CD4-positive, alpha-beta T cell (primary cell): ENCODE measurements at regions not wholly inside any gene's neighbourhood (a gene's known extent, or its start where the extent isn't known, plus 50 kb on each side); places are given as distances from the start of the nearest gene placed in this dataset.
"Not testable (repeated sequence)": the region's sequence is repeated elsewhere in the genome, so short reads cannot be mapped to it uniquely, and the experiment has no call there.

Experiments used
- ATAC-seq: fragments of 200-7000 bp; cut with Tn5 transposase; one replicate; pipeline ENCODE4 v1.10.0; 2022; ENCODE audit warnings: mild to moderate bottlenecking; ENCODE audit not compliant: poor library complexity
- CTCF ChIA-PET: fragments of 350-600 bp; sonication (Branson Sonifier 250); formaldehyde crosslinking; loops from one replicate; lab custom pipeline; 2021; ENCODE audit warnings: antibody characterized with exemption, inconsistent platforms; lab: Charles Lee
- POLR2A ChIA-PET: fragments of 350-600 bp; sonication (Branson Sonifier 250); formaldehyde crosslinking; loops from one replicate; lab custom pipeline; 2021; ENCODE audit warnings: antibody characterized with exemption, inconsistent platforms; lab: Charles Lee
- DNase-seq, 14 experiments: peaks; one replicate each; pipeline ENCODE4 v3.0.0-alpha.2; 2013 to 2020; ENCODE audit warnings: mixed read lengths in 2 of 14
- H3K27ac ChIP-seq, 2 donors: one replicate each; pipeline versions ENCODE4 v1.5.1 to v1.7.0; 2013; ENCODE audit warnings: low read length in 2 of 2, low read depth in 1 of 2, mild to moderate bottlenecking in 1 of 2
- H3K27me3 ChIP-seq, 2 experiments: 1 replicate in 1 of 2; 2 replicates in 1 of 2; pipeline versions ENCODE4 v1.6.1 to v1.7.0; 2013; ENCODE audit warnings: low read length in 2 of 2, control low read depth in 1 of 2, mild to moderate bottlenecking in 1 of 2, moderate library complexity in 1 of 2; ENCODE audit not compliant: insufficient read depth in 2 of 2, control insufficient read depth in 1 of 2
- H3K36me3 ChIP-seq: one replicate; pipeline ENCODE4 v1.6.1; 2013; ENCODE audit warnings: low read length, control low read depth; ENCODE audit not compliant: insufficient read depth
- H3K4me1 ChIP-seq: one replicate; pipeline ENCODE4 v1.6.1; 2013; ENCODE audit warnings: low read length, control low read depth; ENCODE audit not compliant: insufficient read depth
- H3K4me3 ChIP-seq: one replicate; pipeline ENCODE4 v1.5.1; 2013; ENCODE audit warnings: mild to moderate bottlenecking, low read length, moderate library complexity
- H3K9me3 ChIP-seq, 2 experiments: 1 replicate in 1 of 2; 2 replicates in 1 of 2; pipeline versions ENCODE4 v1.6.1 to v1.7.0; 2013; ENCODE audit warnings: low read length in 2 of 2, mild to moderate bottlenecking in 2 of 2, control low read depth in 1 of 2, moderate library complexity in 1 of 2; ENCODE audit not compliant: control insufficient read depth in 1 of 2, insufficient read depth in 1 of 2
- H3K27ac Mint-ChIP-seq: one replicate; pipeline ENCODE4 v1.8.0; 2020; ENCODE audit warnings: mixed read lengths
- H3K27me3 Mint-ChIP-seq: one replicate; pipeline ENCODE4 v1.8.0; 2021; ENCODE audit warnings: mixed read lengths
- H3K36me3 Mint-ChIP-seq: one replicate; pipeline ENCODE4 v1.8.0; 2021; ENCODE audit warnings: low read depth, mixed read lengths
- H3K4me1 Mint-ChIP-seq: one replicate; pipeline ENCODE4 v1.8.0; 2021; ENCODE audit warnings: low read depth, mixed read lengths
- H3K4me3 Mint-ChIP-seq: one replicate; pipeline ENCODE4 v1.8.0; 2020; ENCODE audit warnings: mild to moderate bottlenecking, mixed read lengths
- H3K9me3 Mint-ChIP-seq: one replicate; pipeline ENCODE4 v1.8.0; 2020; ENCODE audit warnings: mixed read lengths
- intact Hi-C, 2 experiments: fragments of 100-400 bp; cut with DNase I in 1 of 2; cut with micrococcal nuclease in 1 of 2; formaldehyde crosslinking; loops; one replicate each; pipeline versions ENCODE4 v1.15.1 to v1.9.0; 2023 to 2025; cut with DNase I, micrococcal nuclease
- TF ChIP-seq, protein P1 (sequence below): fragments of 200-600 bp; IDR thresholded peaks from one replicate; pipeline ENCODE4 v1.8.0; 2022; ENCODE audit warnings: antibody characterized with exemption, mild to moderate bottlenecking

DNA sequence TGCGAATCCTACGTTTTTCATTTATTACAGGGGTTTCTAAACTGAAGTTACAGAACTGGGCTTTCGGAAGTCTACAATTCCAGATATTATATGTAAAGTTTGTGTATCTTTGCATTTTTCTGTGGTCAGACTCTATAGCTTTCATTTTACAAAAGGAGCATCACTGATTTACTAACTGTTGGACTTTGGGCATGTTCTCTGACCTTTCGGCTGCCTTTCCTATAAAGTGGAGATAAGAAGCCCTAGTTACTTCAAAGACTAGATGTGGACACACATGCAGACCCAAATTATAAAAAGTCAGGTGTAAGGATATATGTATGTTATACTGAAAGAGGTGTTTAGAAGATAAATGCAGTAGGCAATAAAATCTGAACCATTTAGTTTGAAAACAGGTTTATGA lies 126.6 kb upstream of the PRKCQ start:
- ChIA-PET CTCF (no interaction called here), POLR2A (interaction anchor here (0.6 kb wide), 1 partner anchor 748 kb away, joined by 3 read pairs; no protein-coding TSS in a partner anchor)
- Histone ChIP-seq H3K4me1 (no peaks in the 10 kb centered on the region), H3K4me3 (no peak overlapping the region), H3K27me3 (peaks cover 0 to 5% of the 10 kb centered on the region in 2 experiments), H3K36me3 (no peaks in the 10 kb centered on the region), H3K9me3 (no peaks in the 10 kb centered on the region), H3K27ac (no peak overlapping the region)
- H3K9me3 Mint-ChIP-seq, result no peaks in the 10 kb centered on the region
- DNase-seq, result no peak
- H3K27me3 Mint-ChIP-seq, result peaks cover 43% of the 10 kb centered on the region
- intact Hi-C loops, result no loop called here
- ATAC-seq, result no peak
- peaks cover 4% of the 10 kb centered on the region for H3K4me1 Mint-ChIP-seq
- H3K36me3 Mint-ChIP-seq, result no peaks in the 10 kb centered on the region
- H3K4me3 Mint-ChIP-seq, result no peak overlapping the region
- no peak overlapping the region for H3K27ac Mint-ChIP-seq
- TF ChIP-seq, protein P1, sequence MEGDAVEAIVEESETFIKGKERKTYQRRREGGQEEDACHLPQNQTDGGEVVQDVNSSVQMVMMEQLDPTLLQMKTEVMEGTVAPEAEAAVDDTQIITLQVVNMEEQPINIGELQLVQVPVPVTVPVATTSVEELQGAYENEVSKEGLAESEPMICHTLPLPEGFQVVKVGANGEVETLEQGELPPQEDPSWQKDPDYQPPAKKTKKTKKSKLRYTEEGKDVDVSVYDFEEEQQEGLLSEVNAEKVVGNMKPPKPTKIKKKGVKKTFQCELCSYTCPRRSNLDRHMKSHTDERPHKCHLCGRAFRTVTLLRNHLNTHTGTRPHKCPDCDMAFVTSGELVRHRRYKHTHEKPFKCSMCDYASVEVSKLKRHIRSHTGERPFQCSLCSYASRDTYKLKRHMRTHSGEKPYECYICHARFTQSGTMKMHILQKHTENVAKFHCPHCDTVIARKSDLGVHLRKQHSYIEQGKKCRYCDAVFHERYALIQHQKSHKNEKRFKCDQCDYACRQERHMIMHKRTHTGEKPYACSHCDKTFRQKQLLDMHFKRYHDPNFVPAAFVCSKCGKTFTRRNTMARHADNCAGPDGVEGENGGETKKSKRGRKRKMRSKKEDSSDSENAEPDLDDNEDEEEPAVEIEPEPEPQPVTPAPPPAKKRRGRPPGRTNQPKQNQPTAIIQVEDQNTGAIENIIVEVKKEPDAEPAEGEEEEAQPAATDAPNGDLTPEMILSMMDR, result no peak

DNA sequence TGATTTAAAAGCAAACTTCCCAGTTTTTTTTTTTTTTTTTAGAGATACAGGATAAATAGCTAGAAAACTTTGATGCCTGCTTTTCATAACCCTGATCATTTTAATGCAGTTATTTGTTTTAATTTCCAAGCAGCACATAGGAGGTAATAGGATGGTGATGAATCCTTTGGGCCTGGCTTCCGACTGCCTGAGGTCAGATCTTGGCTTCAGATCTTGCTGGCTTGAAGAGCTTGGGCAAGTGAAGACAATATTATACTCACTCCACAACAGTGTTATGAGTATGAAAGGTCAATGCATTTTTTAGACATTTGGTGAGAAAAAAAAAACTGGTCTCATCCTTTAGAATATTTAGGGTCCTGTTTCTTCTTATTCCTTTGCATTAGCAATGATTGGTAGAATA lies 124.8 kb upstream of the PRKCQ start:
- no peaks in the 10 kb centered on the region for H3K4me1 Mint-ChIP-seq
- CTCF ChIA-PET, result interaction anchor here (0.6 kb wide), 1 partner anchor 26 kb away, joined by 3 read pairs; no protein-coding TSS in a partner anchor
- Histone ChIP-seq H3K4me1 (no peaks in the 10 kb centered on the region), H3K4me3 (no peak overlapping the region), H3K36me3 (no peaks in the 10 kb centered on the region), H3K9me3 (no peaks in the 10 kb centered on the region), H3K27me3 (peaks cover 0 to 5% of the 10 kb centered on the region in 2 experiments), H3K27ac (no peak overlapping the region)
- TF ChIP-seq, protein P1, result no peak
- intact Hi-C loops, result no loop called here
- DNase-seq (no peak), ATAC-seq (no peak)
- H3K27ac Mint-ChIP-seq, result no peak overlapping the region
- peaks cover 35% of the 10 kb centered on the region for H3K27me3 Mint-ChIP-seq
- H3K4me3 Mint-ChIP-seq, result no peak overlapping the region
- no peaks in the 10 kb centered on the region for H3K36me3 Mint-ChIP-seq
- no peaks in the 10 kb centered on the region for H3K9me3 Mint-ChIP-seq
- POLR2A ChIA-PET, result no interaction called here

DNA sequence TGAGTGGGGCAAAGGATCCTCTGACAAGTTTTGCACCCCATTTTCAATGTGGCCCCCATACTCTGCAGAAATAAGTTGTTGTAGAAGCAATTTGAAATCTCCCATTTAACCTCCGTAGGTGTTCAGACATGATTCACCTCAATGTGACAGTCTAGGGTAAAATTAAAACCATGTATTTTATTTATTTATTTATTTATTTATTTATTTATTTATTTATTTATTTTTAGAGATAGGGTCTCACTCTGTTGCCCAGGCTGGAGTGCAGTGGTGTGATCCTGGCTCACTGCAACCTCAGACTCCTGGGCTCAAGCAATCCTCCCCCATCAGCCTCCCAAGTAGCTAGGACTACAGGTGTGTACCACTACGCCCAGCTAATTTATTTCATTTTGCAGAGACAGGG lies 122.8 kb upstream of the PRKCQ start:
- DNase-seq, H3K9me3 Mint-ChIP-seq, intact Hi-C loops, H3K4me3 Mint-ChIP-seq, POLR2A ChIA-PET, H3K36me3 Mint-ChIP-seq, H3K36me3 ChIP-seq, H3K4me3 ChIP-seq, ATAC-seq, H3K27ac Mint-ChIP-seq, CTCF ChIA-PET, H3K4me1 Mint-ChIP-seq, H3K27ac ChIP-seq, H3K4me1 ChIP-seq, H3K27me3 ChIP-seq, H3K9me3 ChIP-seq: not testable (repeated sequence)
- H3K27me3 Mint-ChIP-seq, result peaks cover 29% of the 10 kb centered on the region

DNA sequence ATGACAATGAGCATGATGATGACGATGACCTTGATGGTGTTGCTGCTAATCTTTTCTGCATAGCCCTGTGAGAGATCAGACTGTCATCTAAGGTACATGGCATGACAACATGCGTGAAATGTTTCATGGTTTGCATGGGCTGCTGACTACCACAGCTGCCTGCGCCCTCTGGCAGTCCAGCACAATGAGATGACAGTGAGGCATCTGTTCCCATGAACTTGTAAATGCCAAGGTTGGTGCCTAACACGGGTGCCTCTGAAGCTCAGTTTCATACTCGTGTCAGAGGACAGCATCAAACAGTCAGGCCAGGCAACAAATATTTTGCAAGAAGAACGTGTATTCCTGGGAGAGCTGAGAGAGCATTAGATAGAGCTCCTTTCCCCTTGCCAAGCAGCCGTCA lies 122.0 kb upstream of the PRKCQ start:
- intact Hi-C loops, result no loop called here
- DNase-seq (no peak), ATAC-seq (no peak)
- no peak overlapping the region for H3K27ac ChIP-seq
- no peak overlapping the region for H3K27ac Mint-ChIP-seq
- H3K4me1 Mint-ChIP-seq, result no peaks in the 10 kb centered on the region
- H3K4me3 Mint-ChIP-seq, result no peak overlapping the region
- no peak overlapping the region for H3K4me3 ChIP-seq
- H3K27me3 Mint-ChIP-seq, result peaks cover 21% of the 10 kb centered on the region
- H3K36me3 Mint-ChIP-seq, result no peaks in the 10 kb centered on the region
- no peaks in the 10 kb centered on the region for H3K36me3 ChIP-seq
- no peaks in the 10 kb centered on the region for H3K9me3 ChIP-seq
- TF ChIP-seq, protein P1, result no peak
- ChIA-PET POLR2A (no interaction called here), CTCF (no interaction called here)
- no peaks in the 10 kb centered on the region for H3K9me3 Mint-ChIP-seq
- H3K27me3 ChIP-seq, result no peaks in the 10 kb centered on the region
- no peaks in the 10 kb centered on the region for H3K4me1 ChIP-seq
